ENCODE measurements at regions not wholly inside any gene's neighbourhood (a gene's known extent, or its start where the extent isn't known, plus 50 kb on each side); places are given as distances from the start of the nearest gene placed in this dataset.

- no peaks in the 10 kb centered on the region for H3K79me2 ChIP-seq (ENCODE audit: insufficient read depth, low read length)
- H4K8ac ChIP-seq (replicated peaks; ENCODE audit: insufficient read length, low read depth, low read length), result no peak overlapping the region
- H3K23me2 ChIP-seq (ENCODE audit: insufficient read length, low read depth, low read length, poor library complexity, severe bottlenecking), result no peaks in the 10 kb centered on the region
- no peak overlapping the region for H2BK20ac ChIP-seq (ENCODE audit: low read depth, low read length, poor library complexity, severe bottlenecking)
- Mint-ChIP-seq H3K4me1 (peaks cover 2 to 3% of the 10 kb centered on the region in 2 experiments; a peak in 2 of 4 replicates), H3K36me3 (ENCODE audit: insufficient read depth in 1 of 3, low read depth in 3 of 3) (no peaks in the 10 kb centered on the region), H3K4me3 (no peak overlapping the region), H3K27me3 (ENCODE audit: low read depth) (no peaks in the 10 kb centered on the region; the same call in 1 of the 2 replicates), H3K9me3 (no peaks in the 10 kb centered on the region), H3K27ac (no peak overlapping the region)
- no peak overlapping the region for H4K5ac ChIP-seq (ENCODE audit: insufficient read length, low read depth, low read length)
- no peak overlapping the region for H3K4ac ChIP-seq (ENCODE audit: low read depth, low read length)
- no peak overlapping the region for H2BK15ac ChIP-seq (ENCODE audit: low read depth, low read length)
- H3K9me3 ChIP-seq (ENCODE audit: control insufficient read depth, low read depth, low read length), result no peaks in the 10 kb centered on the region
- H2BK120ac ChIP-seq (ENCODE audit: low read depth, low read length, poor library complexity, severe bottlenecking), result no peak overlapping the region
- no peak overlapping the region for H4K91ac ChIP-seq (ENCODE audit: insufficient read length, low read depth, low read length)
- H3K56ac ChIP-seq (ENCODE audit: insufficient read length, low read depth, low read length), result no peak overlapping the region
- H2BK12ac ChIP-seq (ENCODE audit: insufficient read length, low read depth, low read length), result no peak overlapping the region
- H3K4me2 ChIP-seq (ENCODE audit: insufficient read depth, insufficient read length, low read length), result no peak overlapping the region
- H3K18ac ChIP-seq (ENCODE audit: insufficient read length, low read depth, low read length), result no peak overlapping the region
- H3K9ac ChIP-seq (ENCODE audit: extremely low read depth, insufficient read length, low read length), result no peak overlapping the region
- H4K20me1 ChIP-seq (ENCODE audit: control insufficient read depth, insufficient read depth, insufficient read length), result no peaks in the 10 kb centered on the region
- no CpG with 5 or more reads among the region's 7 CpGs for WGBS (ENCODE audit: extremely low coverage, insufficient read length, low lambda C conversion rate)
- no peak overlapping the region for H2AFZ ChIP-seq (ENCODE audit: low read length)
- H3K4me1 ChIP-seq (ENCODE audit: insufficient read depth, low read length), result no peaks in the 10 kb centered on the region; the same call in 1 of the 2 replicates
- no peak overlapping the region for H3K27ac ChIP-seq (ENCODE audit: insufficient read length, low read depth, low read length)
- no peak overlapping the region for H3K14ac ChIP-seq (ENCODE audit: insufficient read depth, low read length)
- no peaks in the 10 kb centered on the region for H3K79me1 ChIP-seq (ENCODE audit: insufficient read depth, low read depth, low read length, poor library complexity, severe bottlenecking)
- no peaks in the 10 kb centered on the region for H3K27me3 ChIP-seq (ENCODE audit: insufficient read depth, low read length)
- H3T11ph ChIP-seq (ENCODE audit: low read length), result no peak overlapping the region
- H2BK5ac ChIP-seq (ENCODE audit: insufficient read length, low read length), result no peak overlapping the region
- H2AK5ac ChIP-seq (ENCODE audit: insufficient read length, low read length), result no peak overlapping the region
- no peak for DNase-seq
- TF ChIP-seq CTCF (conservative IDR thresholded peaks at IDR 0.05), result no peak
- no peak overlapping the region for H3K23ac ChIP-seq (ENCODE audit: insufficient read length, low read depth, low read length)
These were observed 134.1 kb upstream of the ZNF462 start for GRCh38 chr9:106728860-106729259.

Data from H9 (cell line).